Limb (tissue), 2 donors: ENCODE measurements at regions not wholly inside any gene's neighbourhood (a gene's known extent, or its start where the extent isn't known, plus 50 kb on each side); places are given as distances from the start of the nearest gene placed in this dataset.
"Not testable (repeated sequence)": the region's sequence is repeated elsewhere in the genome, so short reads cannot be mapped to it uniquely, and the experiment has no call there.

ENCODE experiments used
- DNase-seq, 2 donors: peaks; one replicate each; pipeline ENCODE4 v3.0.0-alpha.2; 2016; ENCODE audit errors: extremely low spot score in 2 of 2

- DNase-seq: no peak
Measured at GRCh38 chr11:23457641-23458040, 597.4 kb upstream of the CCDC179 start.

GRCh38 chr11:23471878-23472277 lies 611.6 kb upstream of the CCDC179 start:
- DNase-seq: no peak

GRCh38 chr11:23473782-23474181 lies 613.5 kb upstream of the CCDC179 start:
- DNase-seq: no peak

- peak in 1 of 2 donors; percentile 24 for DNase-seq
Measured at GRCh38 chr11:23480736-23481135, 620.5 kb upstream of the CCDC179 start.

GRCh38 chr11:23484146-23484545 lies 623.9 kb upstream of the CCDC179 start:
- not testable (repeated sequence) for DNase-seq

- not testable (repeated sequence) for DNase-seq
Measured at GRCh38 chr11:23484618-23485017, 624.3 kb upstream of the CCDC179 start.

GRCh38 chr11:23490557-23491235 lies 630.4 kb upstream of the CCDC179 start:
- no peak for DNase-seq

- no peak for DNase-seq
Measured at GRCh38 chr11:23494981-23495380, 634.7 kb upstream of the CCDC179 start.

GRCh38 chr11:23496340-23496739 lies 636.1 kb upstream of the CCDC179 start:
- DNase-seq: no peak

GRCh38 chr11:23497040-23497439 lies 636.8 kb upstream of the CCDC179 start:
- no peak for DNase-seq

GRCh38 chr11:23502389-23502788 lies 642.1 kb upstream of the CCDC179 start:
- DNase-seq: no peak

- DNase-seq: no peak
Measured at GRCh38 chr11:23502826-23503225, 642.6 kb upstream of the CCDC179 start.

GRCh38 chr11:23509023-23509422 lies 648.7 kb upstream of the CCDC179 start:
- no peak for DNase-seq

- no peak for DNase-seq
Measured at GRCh38 chr11:23509821-23510220, 649.5 kb upstream of the CCDC179 start.

GRCh38 chr11:23519194-23519593 lies 658.9 kb upstream of the CCDC179 start:
- DNase-seq: no peak

- no peak for DNase-seq
Measured at GRCh38 chr11:23520226-23520960, 660.1 kb upstream of the CCDC179 start.

GRCh38 chr11:23536907-23537306 lies 676.6 kb upstream of the CCDC179 start:
- no peak for DNase-seq

GRCh38 chr11:23539556-23539955 lies 679.3 kb upstream of the CCDC179 start:
- DNase-seq: no peak

- peak; percentile 34 to 49 for DNase-seq
Measured at GRCh38 chr11:23540101-23540561, 679.9 kb upstream of the CCDC179 start.

- DNase-seq: no peak
Measured at GRCh38 chr11:23542189-23542588, 681.9 kb upstream of the CCDC179 start.

- no peak for DNase-seq
Measured at GRCh38 chr11:23542816-23543215, 682.5 kb upstream of the CCDC179 start.

GRCh38 chr11:23543651-23544222 lies 683.5 kb upstream of the CCDC179 start:
- DNase-seq: no peak

- DNase-seq: no peak
Measured at GRCh38 chr11:23551706-23552105, 691.4 kb upstream of the CCDC179 start.
